Loucy (cell line): ENCODE measurements at regions not wholly inside any gene's neighbourhood (a gene's known extent, or its start where the extent isn't known, plus 50 kb on each side); places are given as distances from the start of the nearest gene placed in this dataset.
A peak's percentile ranks its signal among the peaks of the same experiment; 100 is the strongest.

Experiments
- EZH2phosphoT487 ChIP-seq: fragments of 200-600 bp; IDR thresholded peaks from 2 replicates; pipeline ENCODE4 v1.6.1; 2018; ENCODE audit warnings: antibody characterized with exemption, mild to moderate bottlenecking, moderate library complexity, borderline replicate concordance
- TF ChIP-seq, protein P1 (sequence below): fragments of 200-600 bp; sonication (generic); conservative IDR thresholded peaks from 2 replicates; pipeline ENCODE4 v1.5.1; 2014; ENCODE audit warnings: mild to moderate bottlenecking, antibody characterized with exemption, low read length

GRCh38 chr6:144647971-144648651, 363.0 kb downstream of the UTRN start:
- TF ChIP-seq, protein P1, sequence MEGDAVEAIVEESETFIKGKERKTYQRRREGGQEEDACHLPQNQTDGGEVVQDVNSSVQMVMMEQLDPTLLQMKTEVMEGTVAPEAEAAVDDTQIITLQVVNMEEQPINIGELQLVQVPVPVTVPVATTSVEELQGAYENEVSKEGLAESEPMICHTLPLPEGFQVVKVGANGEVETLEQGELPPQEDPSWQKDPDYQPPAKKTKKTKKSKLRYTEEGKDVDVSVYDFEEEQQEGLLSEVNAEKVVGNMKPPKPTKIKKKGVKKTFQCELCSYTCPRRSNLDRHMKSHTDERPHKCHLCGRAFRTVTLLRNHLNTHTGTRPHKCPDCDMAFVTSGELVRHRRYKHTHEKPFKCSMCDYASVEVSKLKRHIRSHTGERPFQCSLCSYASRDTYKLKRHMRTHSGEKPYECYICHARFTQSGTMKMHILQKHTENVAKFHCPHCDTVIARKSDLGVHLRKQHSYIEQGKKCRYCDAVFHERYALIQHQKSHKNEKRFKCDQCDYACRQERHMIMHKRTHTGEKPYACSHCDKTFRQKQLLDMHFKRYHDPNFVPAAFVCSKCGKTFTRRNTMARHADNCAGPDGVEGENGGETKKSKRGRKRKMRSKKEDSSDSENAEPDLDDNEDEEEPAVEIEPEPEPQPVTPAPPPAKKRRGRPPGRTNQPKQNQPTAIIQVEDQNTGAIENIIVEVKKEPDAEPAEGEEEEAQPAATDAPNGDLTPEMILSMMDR: peak; percentile 34
- no peak for TF ChIP-seq EZH2phosphoT487
